ENCODE measurements at regions not wholly inside any gene's neighbourhood (a gene's known extent, or its start where the extent isn't known, plus 50 kb on each side); places are given as distances from the start of the nearest gene placed in this dataset.

DNA sequence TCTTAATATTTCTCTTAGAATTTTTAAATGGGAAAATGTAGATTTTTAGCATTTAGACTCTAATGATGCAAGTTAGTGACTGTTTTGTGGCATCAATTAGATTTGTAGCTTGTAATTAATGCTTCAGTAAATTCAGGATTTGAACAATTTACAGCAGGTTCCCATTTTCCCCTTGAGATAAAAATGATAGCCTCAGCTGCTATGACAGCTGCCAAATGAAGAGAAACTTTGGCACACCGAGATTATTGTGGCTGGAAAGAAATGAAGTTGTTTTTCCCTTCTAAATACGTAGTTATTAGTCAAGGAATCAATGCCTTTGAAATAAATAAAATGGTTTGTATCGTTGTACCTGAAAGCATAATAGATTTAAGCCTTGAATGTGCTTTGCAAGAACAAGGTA, 206.4 kb upstream of the P2RY1 start (continued):
- TF ChIP-seq, protein P1, sequence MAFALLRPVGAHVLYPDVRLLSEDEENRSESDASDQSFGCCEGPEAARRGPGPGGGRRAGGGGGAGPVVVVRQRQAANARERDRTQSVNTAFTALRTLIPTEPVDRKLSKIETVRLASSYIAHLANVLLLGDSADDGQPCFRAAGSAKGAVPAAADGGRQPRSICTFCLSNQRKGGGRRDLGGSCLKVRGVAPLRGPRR (CRISPR knock-in tag; IDR thresholded peaks at IDR 0.05) = no peak
- TF ChIP-seq, protein P2, sequence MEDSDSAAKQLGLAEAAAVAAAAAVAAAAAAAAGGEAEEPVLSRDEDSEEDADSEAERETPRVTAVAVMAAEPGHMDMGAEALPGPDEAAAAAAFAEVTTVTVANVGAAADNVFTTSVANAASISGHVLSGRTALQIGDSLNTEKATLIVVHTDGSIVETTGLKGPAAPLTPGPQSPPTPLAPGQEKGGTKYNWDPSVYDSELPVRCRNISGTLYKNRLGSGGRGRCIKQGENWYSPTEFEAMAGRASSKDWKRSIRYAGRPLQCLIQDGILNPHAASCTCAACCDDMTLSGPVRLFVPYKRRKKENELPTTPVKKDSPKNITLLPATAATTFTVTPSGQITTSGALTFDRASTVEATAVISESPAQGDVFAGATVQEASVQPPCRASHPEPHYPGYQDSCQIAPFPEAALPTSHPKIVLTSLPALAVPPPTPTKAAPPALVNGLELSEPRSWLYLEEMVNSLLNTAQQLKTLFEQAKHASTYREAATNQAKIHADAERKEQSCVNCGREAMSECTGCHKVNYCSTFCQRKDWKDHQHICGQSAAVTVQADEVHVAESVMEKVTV (CRISPR knock-in tag; IDR thresholded peaks at IDR 0.05) = no peak
- TF ChIP-seq RNF2 (IDR thresholded peaks at IDR 0.05) (no peak), RFX1 (IDR thresholded peaks at IDR 0.05) (no peak), SMARCB1 (IDR thresholded peaks at IDR 0.05; ENCODE audit: insufficient read length, low read depth) (no peak), HDAC6 (IDR thresholded peaks at IDR 0.05; ENCODE audit: low read depth, low read length) (no peak), ZNF239 (CRISPR knock-in tag; IDR thresholded peaks at IDR 0.05) (no peak)

DNA sequence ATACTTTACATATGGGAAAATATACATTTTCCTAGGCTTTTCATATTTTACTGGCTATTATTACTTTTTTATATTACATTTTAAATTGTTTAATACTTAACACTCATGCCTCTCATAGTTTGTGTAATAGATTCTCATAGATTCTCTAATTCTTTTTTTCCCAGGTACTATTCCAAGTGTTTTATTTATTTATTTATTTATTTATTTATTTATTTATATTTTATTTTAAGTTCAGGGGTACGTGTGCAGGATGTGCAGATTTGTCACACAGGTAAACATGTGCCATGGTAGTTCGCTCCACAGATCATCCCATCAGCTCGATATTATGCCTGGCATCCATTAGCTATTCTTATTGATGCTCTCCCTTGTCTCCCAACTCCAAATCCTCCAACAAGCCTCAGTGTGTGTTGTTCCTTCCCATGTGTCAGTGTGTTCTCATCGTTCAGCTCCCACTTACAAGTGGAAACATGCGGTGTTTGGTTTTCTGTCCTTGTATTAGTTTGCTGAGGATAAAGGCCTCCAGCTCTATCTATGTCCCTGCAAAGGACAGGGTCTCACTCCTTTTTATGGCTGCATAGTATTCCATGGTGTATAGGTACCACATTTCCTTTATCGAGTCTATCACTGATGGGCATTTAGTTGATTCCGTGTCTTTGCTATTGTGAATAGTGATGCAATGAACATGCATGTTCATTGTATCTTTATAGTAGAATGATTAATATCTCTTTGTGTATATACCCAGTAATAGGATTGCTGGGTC, 205.4 kb upstream of the P2RY1 start:
- DNase-seq (ENCODE audit: extremely low read depth in 1 of 4, low spot score in 3 of 4) = no peak
- H4K20me1 ChIP-seq (replicated peaks; ENCODE audit: control insufficient read depth, insufficient read depth, low read length) = no peaks in the 10 kb centered on the region
- no peak for ATAC-seq
- FAIRE-seq = no peak
- H3K27me3 ChIP-seq (ENCODE audit: control insufficient read depth in 2 of 2, insufficient read depth in 2 of 2, low read length in 2 of 2) = no peaks in the 10 kb centered on the region
- H2AFZ ChIP-seq (ENCODE audit: low read depth, low read length) = no peak overlapping the region
- H3K4me2 ChIP-seq (ENCODE audit: insufficient read depth, low read length) = no peak overlapping the region
- H3K4me1 ChIP-seq (replicated peaks in 1 of 2; ENCODE audit: control insufficient read depth in 2 of 2, insufficient read depth in 2 of 2, low read length in 2 of 2) = no peaks in the 10 kb centered on the region; a peak in 1 of 5 replicates
- H3K9me3 ChIP-seq (replicated peaks; ENCODE audit: control insufficient read depth, insufficient read depth, low read depth, low read length) = no peaks in the 10 kb centered on the region
- H3K9ac ChIP-seq (ENCODE audit: insufficient read depth in 1 of 2, low read depth in 2 of 2, low read length in 2 of 2) = no peak overlapping the region
- H3K9me1 ChIP-seq (ENCODE audit: control insufficient read depth, insufficient read depth, low read length) = no peaks in the 10 kb centered on the region
- H3K79me2 ChIP-seq (ENCODE audit: control insufficient read depth, insufficient read depth, low read length) = no peaks in the 10 kb centered on the region
- no peak overlapping the region for H3K27ac ChIP-seq (ENCODE audit: extremely low read depth, low read depth, low read length)
- H3K4me3 ChIP-seq = no peak overlapping the region
- 76% methylated on average over 7 of the region's 7 CpGs for WGBS (ENCODE audit: insufficient coverage, low coverage, missing lambda C conversion rate)
- no peaks in the 10 kb centered on the region for H3K36me3 ChIP-seq (ENCODE audit: control insufficient read depth, insufficient read depth, low read length)
- in situ Hi-C loops (cut with MboI) = no loop called here
- CTCF ChIA-PET (ENCODE audit: low intra/inter-chr PET ratio) = no interaction called here
- TF ChIP-seq ZNF146 (CRISPR knock-in tag; IDR thresholded peaks at IDR 0.05; ENCODE audit: unreplicated experiment) (peak; percentile 90), BCOR (IDR thresholded peaks at IDR 0.05) (0 out of 2 replicates have a peak, but pooled peaks have one; percentile 18), KDM1A (IDR thresholded peaks at IDR 0.05) (0 out of 4 replicates have a peak, but pooled peaks of 1 of the 2 experiments have one; percentile 16), HOXB6 (CRISPR knock-in tag; IDR thresholded peaks at IDR 0.05; ENCODE audit: borderline replicate concordance) (no peak), ZKSCAN1 (IDR thresholded peaks at IDR 0.05; ENCODE audit: low read depth, low read length) (no peak), RBM25 (IDR thresholded peaks at IDR 0.05; ENCODE audit: low read depth, low read length, severe bottlenecking) (peak; percentile 27), ZNF586 (CRISPR knock-in tag; conservative IDR thresholded peaks at IDR 0.05) (no peak)
- intact Hi-C loops (cut with micrococcal nuclease) = no loop called here
- POLR2A ChIA-PET = interaction anchor here (0.9 kb wide), 1 partner anchor 27 kb away, joined by 3 read pairs; no protein-coding TSS in a partner anchor
- no TSS peak for BruUV-seq (replicated peaks)

All from K562 (cell line).